CD8-positive, alpha-beta memory T cell (primary cell): ENCODE measurements at regions not wholly inside any gene's neighbourhood (a gene's known extent, or its start where the extent isn't known, plus 50 kb on each side); places are given as distances from the start of the nearest gene placed in this dataset.

Experiments used
- CTCF ChIA-PET: fragments of 350-600 bp; sonication (Branson Sonifier 250); formaldehyde crosslinking; loops from one replicate; lab custom pipeline; 2021; ENCODE audit warnings: antibody characterized with exemption; lab: Charles Lee
- POLR2A ChIA-PET: fragments of 350-600 bp; sonication (Branson Sonifier 250); formaldehyde crosslinking; loops from one replicate; lab custom pipeline; 2021; ENCODE audit warnings: antibody characterized with exemption; lab: Charles Lee
- DNase-seq, 5 donors: peaks; one replicate each; pipeline versions ENCODE4 v3.0.0 to v3.0.0-alpha.2; 2020 to 2022; ENCODE audit warnings: mixed read lengths in 1 of 5
- H3K27ac ChIP-seq: one replicate; pipeline ENCODE4 v1.7.0; 2013; ENCODE audit warnings: low read depth, mild to moderate bottlenecking, low read length, moderate library complexity
- H3K27me3 ChIP-seq: 2 replicates; pipeline ENCODE4 v1.7.0; 2013; ENCODE audit warnings: low read length, mild to moderate bottlenecking; ENCODE audit not compliant: insufficient read depth, poor library complexity, severe bottlenecking
- H3K36me3 ChIP-seq: 2 replicates; pipeline ENCODE4 v1.7.0; 2013; ENCODE audit warnings: mild to moderate bottlenecking, low read length, moderate library complexity; ENCODE audit not compliant: insufficient read depth
- H3K4me1 ChIP-seq: 2 replicates; pipeline ENCODE4 v1.7.0; 2013; ENCODE audit warnings: mild to moderate bottlenecking, low read length, moderate library complexity; ENCODE audit not compliant: insufficient read depth
- H3K4me3 ChIP-seq: 2 replicates; pipeline ENCODE4 v1.7.0; 2013; ENCODE audit warnings: mild to moderate bottlenecking, low read length
- H3K9me3 ChIP-seq: 2 replicates; pipeline ENCODE4 v1.7.0; 2013; ENCODE audit warnings: mild to moderate bottlenecking, low read length
- H3K27ac Mint-ChIP-seq, 8 donors: one replicate each; pipeline ENCODE4 v1.8.0; 2020 to 2021; ENCODE audit warnings: mixed read lengths in 8 of 8, mild to moderate bottlenecking in 6 of 8, inconsistent platforms in 3 of 8, moderate library complexity in 3 of 8
- H3K27me3 Mint-ChIP-seq, 2 donors: one replicate each; pipeline ENCODE4 v1.8.0; 2020 to 2021; ENCODE audit warnings: mixed read lengths in 2 of 2, mild to moderate bottlenecking in 1 of 2, moderate library complexity in 1 of 2
- H3K36me3 Mint-ChIP-seq, 3 donors: one replicate each; pipeline ENCODE4 v1.8.0; 2020 to 2021; ENCODE audit warnings: mixed read lengths in 3 of 3, inconsistent platforms in 1 of 3, mild to moderate bottlenecking in 1 of 3
- H3K4me1 Mint-ChIP-seq, 3 donors: one replicate each; pipeline ENCODE4 v1.8.0; 2020 to 2021; ENCODE audit warnings: mixed read lengths in 3 of 3, inconsistent platforms in 1 of 3, mild to moderate bottlenecking in 1 of 3
- H3K4me3 Mint-ChIP-seq, 7 donors: one replicate each; pipeline ENCODE4 v1.8.0; 2020 to 2021; ENCODE audit warnings: mixed read lengths in 7 of 7, mild to moderate bottlenecking in 6 of 7, moderate library complexity in 4 of 7, inconsistent platforms in 2 of 7
- H3K9me3 Mint-ChIP-seq, 5 donors: one replicate each; pipeline ENCODE4 v1.8.0; 2020 to 2022; ENCODE audit warnings: mixed read lengths in 5 of 5, mild to moderate bottlenecking in 3 of 5, moderate library complexity in 2 of 5, inconsistent platforms in 1 of 5

- no peak overlapping the region for H3K4me3 ChIP-seq
- Mint-ChIP-seq H3K27ac (no peak overlapping the region), H3K27me3 (peaks cover 0 to 14% of the 10 kb centered on the region in 2 donors), H3K4me1 (no peaks in the 10 kb centered on the region), H3K4me3 (no peak overlapping the region), H3K9me3 (no peaks in the 10 kb centered on the region), H3K36me3 (no peaks in the 10 kb centered on the region)
- H3K27me3 ChIP-seq = no peaks in the 10 kb centered on the region
- H3K9me3 ChIP-seq = no peaks in the 10 kb centered on the region
- no peak for DNase-seq
- no peaks in the 10 kb centered on the region for H3K4me1 ChIP-seq
- H3K27ac ChIP-seq = no peak overlapping the region
- ChIA-PET CTCF (no interaction called here), POLR2A (no interaction called here)
- H3K36me3 ChIP-seq = no peaks in the 10 kb centered on the region
Observed at GRCh38 chr5:68953875-68954617, 139.8 kb upstream of the SLC30A5 start.

GRCh38 chr5:68954618-68954910, 139.2 kb upstream of the SLC30A5 start:
- no peaks in the 10 kb centered on the region for H3K27me3 ChIP-seq
- Mint-ChIP-seq H3K4me3 (no peak overlapping the region), H3K36me3 (no peaks in the 10 kb centered on the region), H3K27ac (no peak overlapping the region), H3K9me3 (no peaks in the 10 kb centered on the region), H3K4me1 (no peaks in the 10 kb centered on the region), H3K27me3 (peaks cover 0 to 11% of the 10 kb centered on the region in 2 donors)
- no peaks in the 10 kb centered on the region for H3K4me1 ChIP-seq
- no peaks in the 10 kb centered on the region for H3K36me3 ChIP-seq
- no peaks in the 10 kb centered on the region for H3K9me3 ChIP-seq
- POLR2A ChIA-PET = no interaction called here
- no peak overlapping the region for H3K27ac ChIP-seq
- no peak for DNase-seq
- CTCF ChIA-PET = no interaction called here
- no peak overlapping the region for H3K4me3 ChIP-seq

- no peaks in the 10 kb centered on the region for H3K36me3 Mint-ChIP-seq
- Histone ChIP-seq H3K27me3 (no peaks in the 10 kb centered on the region), H3K4me1 (no peaks in the 10 kb centered on the region), H3K4me3 (no peak overlapping the region), H3K27ac (no peak overlapping the region), H3K9me3 (no peaks in the 10 kb centered on the region), H3K36me3 (no peaks in the 10 kb centered on the region)
- CTCF ChIA-PET = no interaction called here
- H3K4me1 Mint-ChIP-seq = no peaks in the 10 kb centered on the region
- H3K27me3 Mint-ChIP-seq = peaks cover 0 to 2% of the 10 kb centered on the region in 2 donors
- POLR2A ChIA-PET = no interaction called here
- no peaks in the 10 kb centered on the region for H3K9me3 Mint-ChIP-seq
- H3K4me3 Mint-ChIP-seq = no peak overlapping the region
- DNase-seq = no peak
- H3K27ac Mint-ChIP-seq = no peak overlapping the region
Observed at GRCh38 chr5:68957591-68957990, 136.2 kb upstream of the SLC30A5 start.

- POLR2A ChIA-PET = no interaction called here
- H3K4me3 Mint-ChIP-seq = no peak overlapping the region
- CTCF ChIA-PET = no interaction called here
Observed at GRCh38 chr5:68958428-68958827, 135.4 kb upstream of the SLC30A5 start.

GRCh38 chr5:68960456-68960855, 133.4 kb upstream of the SLC30A5 start:
- Histone ChIP-seq H3K27me3 (no peaks in the 10 kb centered on the region), H3K36me3 (no peaks in the 10 kb centered on the region), H3K4me3 (no peak overlapping the region), H3K4me1 (no peaks in the 10 kb centered on the region), H3K9me3 (no peaks in the 10 kb centered on the region), H3K27ac (no peak overlapping the region)
- Mint-ChIP-seq H3K36me3 (no peaks in the 10 kb centered on the region), H3K4me3 (no peak overlapping the region), H3K27me3 (no peaks in the 10 kb centered on the region), H3K9me3 (no peaks in the 10 kb centered on the region), H3K4me1 (no peaks in the 10 kb centered on the region), H3K27ac (peak overlapping the region in 1 of 8 donors; percentile 26)
- POLR2A ChIA-PET = no interaction called here
- CTCF ChIA-PET = no interaction called here
- DNase-seq = no peak

More at GRCh38 chr5:68958428-68958827, 135.4 kb upstream of the SLC30A5 start:
- Mint-ChIP-seq H3K36me3 (no peaks in the 10 kb centered on the region), H3K4me1 (no peaks in the 10 kb centered on the region), H3K9me3 (no peaks in the 10 kb centered on the region), H3K27me3 (no peaks in the 10 kb centered on the region), H3K27ac (no peak overlapping the region)
- H3K4me1 ChIP-seq = no peaks in the 10 kb centered on the region
- DNase-seq = no peak
- no peaks in the 10 kb centered on the region for H3K27me3 ChIP-seq
- H3K4me3 ChIP-seq = no peak overlapping the region
- no peak overlapping the region for H3K27ac ChIP-seq
- H3K36me3 ChIP-seq = no peaks in the 10 kb centered on the region
- H3K9me3 ChIP-seq = no peaks in the 10 kb centered on the region

GRCh38 chr5:68960961-68961360, 132.9 kb upstream of the SLC30A5 start:
- Histone ChIP-seq H3K4me1 (no peaks in the 10 kb centered on the region), H3K36me3 (no peaks in the 10 kb centered on the region), H3K4me3 (no peak overlapping the region), H3K27ac (no peak overlapping the region), H3K27me3 (no peaks in the 10 kb centered on the region), H3K9me3 (no peaks in the 10 kb centered on the region)
- H3K4me1 Mint-ChIP-seq = no peaks in the 10 kb centered on the region
- ChIA-PET POLR2A (no interaction called here), CTCF (no interaction called here)
- H3K27ac Mint-ChIP-seq = no peak overlapping the region
- H3K4me3 Mint-ChIP-seq = no peak overlapping the region
- no peak for DNase-seq
- no peaks in the 10 kb centered on the region for H3K9me3 Mint-ChIP-seq
- H3K36me3 Mint-ChIP-seq = no peaks in the 10 kb centered on the region
- H3K27me3 Mint-ChIP-seq = no peaks in the 10 kb centered on the region

- CTCF ChIA-PET = no interaction called here
- H3K4me1 Mint-ChIP-seq = no peaks in the 10 kb centered on the region
Observed at GRCh38 chr5:68961762-68962161, 132.1 kb upstream of the SLC30A5 start.

GRCh38 chr5:68962757-68963484, 130.9 kb upstream of the SLC30A5 start:
- Histone ChIP-seq H3K9me3 (no peaks in the 10 kb centered on the region), H3K27ac (no peak overlapping the region), H3K27me3 (no peaks in the 10 kb centered on the region), H3K36me3 (no peaks in the 10 kb centered on the region), H3K4me3 (no peak overlapping the region), H3K4me1 (no peaks in the 10 kb centered on the region)
- no peaks in the 10 kb centered on the region for H3K36me3 Mint-ChIP-seq
- H3K4me1 Mint-ChIP-seq = no peaks in the 10 kb centered on the region
- no peaks in the 10 kb centered on the region for H3K27me3 Mint-ChIP-seq
- POLR2A ChIA-PET = no interaction called here
- H3K4me3 Mint-ChIP-seq = no peak overlapping the region
- CTCF ChIA-PET = no interaction called here
- H3K27ac Mint-ChIP-seq = peak overlapping the region in 1 of 8 donors; percentile 61
- no peaks in the 10 kb centered on the region for H3K9me3 Mint-ChIP-seq
- DNase-seq = no peak

More at GRCh38 chr5:68961762-68962161, 132.1 kb upstream of the SLC30A5 start:
- no peak for DNase-seq
- Histone ChIP-seq H3K27ac (no peak overlapping the region), H3K27me3 (no peaks in the 10 kb centered on the region), H3K36me3 (no peaks in the 10 kb centered on the region), H3K9me3 (no peaks in the 10 kb centered on the region), H3K4me1 (no peaks in the 10 kb centered on the region), H3K4me3 (no peak overlapping the region)
- H3K27me3 Mint-ChIP-seq = no peaks in the 10 kb centered on the region
- no peaks in the 10 kb centered on the region for H3K36me3 Mint-ChIP-seq
- POLR2A ChIA-PET = no interaction called here
- no peaks in the 10 kb centered on the region for H3K9me3 Mint-ChIP-seq
- H3K4me3 Mint-ChIP-seq = no peak overlapping the region
- H3K27ac Mint-ChIP-seq = no peak overlapping the region
